ENCODE measurements at regions not wholly inside any gene's neighbourhood (a gene's known extent, or its start where the extent isn't known, plus 50 kb on each side); places are given as distances from the start of the nearest gene placed in this dataset.
"Not testable (repeated sequence)": the region's sequence is repeated elsewhere in the genome, so short reads cannot be mapped to it uniquely, and the experiment has no call there.

- POLR2A ChIA-PET = no interaction called here
- DNase-seq = no peak
- Mint-ChIP-seq H3K4me3 (no peak overlapping the region), H3K9me3 (no peaks in the 10 kb centered on the region), H3K4me1 (no peaks in the 10 kb centered on the region), H3K27me3 (peaks cover 6% of the 10 kb centered on the region), H3K27ac (no peak overlapping the region), H3K36me3 (ENCODE audit: low read depth) (no peaks in the 10 kb centered on the region)
- CTCF ChIA-PET = no interaction called here
Measured at GRCh38 chr4:7141151-7141834, 51.0 kb upstream of the SORCS2 start.

DNA sequence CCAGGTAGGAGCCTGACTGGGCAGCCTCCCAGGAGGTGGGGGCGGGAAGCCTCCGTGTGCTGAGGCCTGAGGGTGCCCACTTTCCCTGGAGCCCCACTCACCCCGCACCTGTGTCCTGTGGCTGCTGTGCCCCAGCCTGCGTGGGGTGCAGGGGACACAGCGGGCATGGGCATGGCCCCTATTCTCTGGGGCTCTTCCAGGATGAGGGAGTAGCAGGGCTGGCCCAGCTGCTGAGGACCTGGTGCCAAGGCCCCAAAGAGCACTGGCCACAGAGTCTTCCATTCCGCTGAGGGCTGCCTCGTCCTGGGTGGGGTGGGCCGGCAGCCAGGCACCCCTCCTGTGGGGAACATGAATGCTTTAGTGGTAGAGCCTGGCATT is 51.7 kb upstream of the SORCS2 start:
- DNase-seq = no peak
- H3K27me3 Mint-ChIP-seq = peaks cover 6% of the 10 kb centered on the region
- H3K36me3 Mint-ChIP-seq (ENCODE audit: low read depth) = no peaks in the 10 kb centered on the region
- H3K27ac Mint-ChIP-seq = no peak overlapping the region
- CTCF ChIA-PET = no interaction called here
- no peak overlapping the region for H3K4me3 Mint-ChIP-seq
- POLR2A ChIA-PET = no interaction called here
- no peaks in the 10 kb centered on the region for H3K4me1 Mint-ChIP-seq
- no peaks in the 10 kb centered on the region for H3K9me3 Mint-ChIP-seq

- Mint-ChIP-seq H3K27me3 (peaks cover 6% of the 10 kb centered on the region), H3K4me3 (no peak overlapping the region), H3K9me3 (no peaks in the 10 kb centered on the region), H3K36me3 (ENCODE audit: low read depth) (no peaks in the 10 kb centered on the region), H3K4me1 (no peaks in the 10 kb centered on the region), H3K27ac (no peak overlapping the region)
- CTCF ChIA-PET = no interaction called here
- POLR2A ChIA-PET = no interaction called here
- no peak for DNase-seq
Measured at GRCh38 chr4:7140062-7140691, 52.2 kb upstream of the SORCS2 start.

- Mint-ChIP-seq H3K9me3 (no peaks in the 10 kb centered on the region), H3K4me3 (no peak overlapping the region), H3K27me3 (peaks cover 6% of the 10 kb centered on the region), H3K4me1 (peaks cover 2% of the 10 kb centered on the region), H3K36me3 (ENCODE audit: low read depth) (no peaks in the 10 kb centered on the region), H3K27ac (no peak overlapping the region)
- ChIA-PET CTCF (no interaction called here), POLR2A (no interaction called here)
- no peak for DNase-seq
Measured at GRCh38 chr4:7139167-7139982, 53.0 kb upstream of the SORCS2 start.

DNA sequence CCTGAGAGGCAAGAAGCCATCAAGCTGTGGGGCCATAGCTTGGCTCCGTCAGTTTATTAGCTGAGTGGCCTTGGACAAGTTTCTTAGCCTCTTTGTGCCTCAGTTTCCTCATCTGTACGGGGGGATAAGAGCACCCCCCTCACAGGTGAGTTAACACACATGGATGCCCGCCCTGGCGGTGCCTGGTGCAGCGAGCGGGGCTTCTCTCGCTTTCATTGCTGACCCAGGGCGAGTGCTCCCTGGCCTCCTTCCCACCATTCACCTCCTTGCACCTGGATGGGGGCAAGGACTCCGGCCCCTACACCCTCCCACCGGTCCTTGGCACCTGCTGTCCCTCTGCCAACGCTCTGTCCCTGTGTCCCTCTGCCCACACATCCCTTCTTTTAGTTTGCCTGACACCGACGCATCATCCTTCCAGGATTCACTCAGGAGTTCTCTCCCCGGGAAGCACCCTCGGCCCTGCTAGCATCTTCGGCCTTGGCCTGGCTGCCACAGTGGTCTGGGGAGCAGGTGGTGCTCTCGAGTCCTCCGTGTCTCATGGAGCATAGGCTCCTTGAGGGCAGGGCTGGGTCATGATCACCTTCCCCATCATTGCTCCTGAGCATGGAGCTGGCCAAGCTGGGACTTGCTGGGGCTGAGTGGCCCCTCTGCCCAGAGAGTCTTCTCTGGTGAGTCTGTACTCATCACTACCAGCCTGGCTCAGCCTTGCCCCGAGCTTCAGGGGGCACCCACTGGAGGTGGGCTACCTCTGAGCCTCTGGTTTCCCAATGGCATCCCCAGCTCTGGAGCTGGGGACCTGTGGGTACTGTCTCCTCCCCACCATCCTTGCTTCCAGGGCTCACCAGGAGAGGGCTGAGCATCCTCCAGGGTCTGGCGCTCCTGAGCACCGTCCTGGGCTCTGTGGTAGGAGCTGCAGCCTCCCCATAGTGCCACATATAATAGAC is 53.8 kb upstream of the SORCS2 start:
- H3K36me3 Mint-ChIP-seq (ENCODE audit: low read depth) = no peaks in the 10 kb centered on the region
- no peak for DNase-seq
- H3K4me1 Mint-ChIP-seq = peaks cover 2% of the 10 kb centered on the region
- ChIA-PET CTCF (no interaction called here), POLR2A (no interaction called here)
- no peak overlapping the region for H3K4me3 Mint-ChIP-seq
- peaks cover 4% of the 10 kb centered on the region for H3K27me3 Mint-ChIP-seq
- no peak overlapping the region for H3K27ac Mint-ChIP-seq
- no peaks in the 10 kb centered on the region for H3K9me3 Mint-ChIP-seq

- H3K27ac Mint-ChIP-seq = no peak overlapping the region
- DNase-seq = no peak
- H3K27me3 Mint-ChIP-seq = no peaks in the 10 kb centered on the region
- H3K36me3 Mint-ChIP-seq (ENCODE audit: low read depth) = no peaks in the 10 kb centered on the region
- H3K9me3 Mint-ChIP-seq = peaks cover 3% of the 10 kb centered on the region
- H3K4me3 Mint-ChIP-seq = no peak overlapping the region
- POLR2A ChIA-PET = no interaction called here
- CTCF ChIA-PET = no interaction called here
- peaks cover 2% of the 10 kb centered on the region for H3K4me1 Mint-ChIP-seq
Measured at GRCh38 chr4:7137326-7138200, 54.8 kb upstream of the SORCS2 start.

DNA sequence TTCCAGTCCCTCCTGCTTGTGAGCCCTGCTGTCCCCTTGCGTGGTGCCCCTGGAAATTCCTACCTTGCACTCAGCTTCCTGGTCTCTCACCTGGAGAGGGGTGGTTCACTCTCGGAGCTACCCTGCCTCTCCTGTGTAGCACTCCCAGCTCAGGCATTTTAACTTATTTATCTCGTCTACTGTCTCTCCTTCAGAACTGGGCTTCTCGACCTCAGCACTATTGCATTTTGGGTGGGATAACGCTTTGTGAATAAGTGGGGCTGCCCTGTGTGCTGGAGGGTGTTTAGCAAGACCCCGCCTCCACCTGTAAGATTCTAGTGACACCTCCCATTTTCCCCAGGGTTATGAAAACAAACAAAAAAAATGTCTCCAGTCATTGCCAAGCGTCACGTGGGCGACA is 56.0 kb upstream of the SORCS2 start:
- POLR2A ChIA-PET = no interaction called here
- no peak for DNase-seq
- Mint-ChIP-seq H3K27ac (no peak overlapping the region), H3K4me1 (peaks cover 2% of the 10 kb centered on the region), H3K36me3 (ENCODE audit: low read depth) (no peaks in the 10 kb centered on the region), H3K27me3 (no peaks in the 10 kb centered on the region), H3K9me3 (peaks cover 3% of the 10 kb centered on the region), H3K4me3 (no peak overlapping the region)
- CTCF ChIA-PET = no interaction called here

DNA sequence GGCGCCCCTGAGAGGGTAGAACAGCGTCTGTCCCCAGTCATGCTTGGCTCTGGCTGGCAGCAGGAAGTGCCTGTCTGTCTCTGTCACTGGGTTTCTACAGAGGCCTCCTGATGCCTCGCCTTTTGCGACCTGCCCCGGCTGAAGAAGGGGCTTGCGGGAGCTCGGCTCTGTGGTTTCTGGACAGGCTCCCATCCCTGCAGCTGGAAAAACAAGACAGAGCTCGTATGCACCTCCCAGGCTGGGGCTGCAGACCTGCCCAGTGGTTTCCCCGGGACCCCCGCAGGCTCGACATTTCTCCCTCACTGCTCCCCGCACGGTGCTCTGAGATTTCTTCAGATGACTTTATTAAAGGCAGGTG is 57.0 kb upstream of the SORCS2 start:
- H3K4me1 Mint-ChIP-seq = peaks cover 2% of the 10 kb centered on the region
- no peaks in the 10 kb centered on the region for H3K36me3 Mint-ChIP-seq (ENCODE audit: low read depth)
- ChIA-PET POLR2A (no interaction called here), CTCF (no interaction called here)
- no peak for DNase-seq
- peaks cover 3% of the 10 kb centered on the region for H3K9me3 Mint-ChIP-seq
- no peak overlapping the region for H3K4me3 Mint-ChIP-seq
- H3K27me3 Mint-ChIP-seq = no peaks in the 10 kb centered on the region
- H3K27ac Mint-ChIP-seq = no peak overlapping the region

GRCh38 chr4:7134737-7135388 is 57.5 kb upstream of the SORCS2 start:
- ChIA-PET POLR2A (no interaction called here), CTCF (interaction anchor here (0.7 kb wide), 1 partner anchor 13 kb away, joined by 3 read pairs; no protein-coding TSS in a partner anchor)
- Mint-ChIP-seq H3K27ac (no peak overlapping the region), H3K27me3 (no peaks in the 10 kb centered on the region), H3K36me3 (ENCODE audit: low read depth) (no peaks in the 10 kb centered on the region), H3K4me3 (no peak overlapping the region), H3K9me3 (peaks cover 3% of the 10 kb centered on the region), H3K4me1 (peaks cover 2% of the 10 kb centered on the region)
- no peak for DNase-seq

DNA sequence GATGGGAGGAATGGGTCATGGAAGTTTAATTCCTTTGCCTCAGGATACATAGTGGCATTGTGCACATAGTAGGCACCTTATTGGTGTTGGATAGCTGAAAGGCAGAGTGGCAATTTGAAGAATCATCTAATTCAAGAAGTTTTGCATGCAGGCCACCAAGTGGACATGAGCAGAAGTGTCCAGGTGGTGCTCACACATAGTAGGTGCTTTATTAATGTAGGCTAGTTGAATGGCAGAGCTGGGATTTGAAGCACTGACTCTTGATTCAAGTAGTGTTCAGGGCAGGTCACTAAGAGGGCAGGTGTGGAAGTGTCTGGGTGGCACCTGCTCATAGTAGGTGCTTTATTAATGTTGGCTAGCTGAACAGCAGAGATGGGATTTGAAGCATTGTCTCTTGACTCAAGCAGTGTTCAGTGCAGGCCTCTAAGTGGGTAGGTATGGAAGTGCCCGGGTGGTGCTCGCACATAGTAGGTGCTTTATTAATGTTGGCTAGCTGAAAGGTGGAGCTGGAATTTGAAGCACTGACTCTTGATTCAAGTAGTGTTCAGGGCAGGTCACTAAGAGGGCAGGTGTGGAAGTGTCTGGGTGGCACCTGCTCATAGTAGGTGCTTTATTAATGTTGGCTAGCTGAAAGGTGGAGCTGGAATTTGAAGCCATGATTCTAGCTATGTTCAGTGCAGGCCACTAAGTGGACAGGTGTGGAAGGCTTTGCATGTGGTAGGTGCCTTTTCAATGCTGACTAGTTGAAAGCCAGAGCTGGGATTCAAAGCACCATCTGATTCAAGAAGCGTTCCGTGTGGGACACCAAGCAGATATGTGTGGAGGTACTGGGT is 58.3 kb upstream of the SORCS2 start:
- POLR2A ChIA-PET; H3K4me3 Mint-ChIP-seq; H3K9me3 Mint-ChIP-seq; H3K27me3 Mint-ChIP-seq; DNase-seq; H3K4me1 Mint-ChIP-seq; H3K27ac Mint-ChIP-seq; H3K36me3 Mint-ChIP-seq (ENCODE audit: low read depth): not testable (repeated sequence)
- CTCF ChIA-PET = interaction anchor here (0.7 kb wide), 1 partner anchor 14 kb away, joined by 3 read pairs; no protein-coding TSS in a partner anchor

GRCh38 chr4:7132730-7133582 is 59.4 kb upstream of the SORCS2 start:
- Mint-ChIP-seq H3K27me3 (no peaks in the 10 kb centered on the region), H3K9me3 (peaks cover 3% of the 10 kb centered on the region), H3K4me3 (no peak overlapping the region), H3K4me1 (peaks cover 2% of the 10 kb centered on the region), H3K36me3 (ENCODE audit: low read depth) (no peaks in the 10 kb centered on the region), H3K27ac (no peak overlapping the region)
- no peak for DNase-seq
- CTCF ChIA-PET = no interaction called here
- POLR2A ChIA-PET = interaction anchor here (0.6 kb wide), 1 partner anchor 1277 kb away, joined by 3 read pairs; no protein-coding TSS in a partner anchor
